Breast epithelium (tissue), 3 donors: ENCODE measurements at regions not wholly inside any gene's neighbourhood (a gene's known extent, or its start where the extent isn't known, plus 50 kb on each side); places are given as distances from the start of the nearest gene placed in this dataset.

Experiments
- CTCF ChIP-seq, 3 donors: fragments of 450-650 bp; IDR thresholded peaks; one replicate each; pipeline ENCODE4 v1.5.1; 2016 to 2017; ENCODE audit warnings: antibody characterized with exemption in 3 of 3, mild to moderate bottlenecking in 3 of 3, moderate library complexity in 3 of 3
- POLR2A ChIP-seq: fragments of 450-650 bp; IDR thresholded peaks from one replicate; pipeline ENCODE4 v1.6.1; 2016; ENCODE audit warnings: antibody characterized with exemption, mild to moderate bottlenecking, moderate library complexity

DNA sequence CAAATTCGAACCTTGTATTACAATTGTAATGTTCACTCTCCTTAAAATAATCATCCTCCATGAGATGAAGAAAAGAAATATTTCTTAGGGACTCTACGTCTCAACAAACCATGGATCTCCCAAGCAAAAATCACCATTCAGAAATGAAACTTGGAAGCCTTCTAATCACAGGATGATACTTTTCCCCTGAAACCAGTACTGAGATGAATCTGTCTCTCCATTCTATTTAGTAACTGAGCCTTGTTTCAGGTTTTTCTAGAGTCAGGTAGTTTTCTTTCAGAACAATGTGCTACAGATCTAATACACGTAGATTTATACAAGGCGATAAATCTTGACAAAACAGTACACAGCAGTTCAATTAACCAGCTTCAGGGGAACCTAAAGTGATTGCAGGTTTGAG lies 660.1 kb upstream of the CBLB start:
- TF ChIP-seq CTCF (IDR thresholded peaks at IDR 0.05) (no peak), POLR2A (no peak)
